A204.1 (cell line): ENCODE measurements at regions not wholly inside any gene's neighbourhood (a gene's known extent, or its start where the extent isn't known, plus 50 kb on each side); places are given as distances from the start of the nearest gene placed in this dataset.
"Not testable (repeated sequence)": the region's sequence is repeated elsewhere in the genome, so short reads cannot be mapped to it uniquely, and the experiment has no call there.

Experiments used
- FAIRE-seq: peaks from 2 replicates; lab custom pipeline; 2012; peaks lifted over from hg19 to GRCh38; lab: Jason Lieb, UNC

- no peak for FAIRE-seq
Measured at GRCh38 chr9:73053543-73053942, 98.1 kb upstream of the ANXA1 start.

GRCh38 chr9:73050887-73051550, 98.2 kb upstream of the ALDH1A1 start:
- FAIRE-seq, result no peak

- no peak for FAIRE-seq
Measured at GRCh38 chr9:73050065-73050816, 97.4 kb upstream of the ALDH1A1 start.

GRCh38 chr9:73049280-73049679, 96.4 kb upstream of the ALDH1A1 start:
- no peak for FAIRE-seq

GRCh38 chr9:73046769-73047168, 93.9 kb upstream of the ALDH1A1 start:
- FAIRE-seq, result peak; percentile 34

GRCh38 chr9:73044776-73045175, 91.9 kb upstream of the ALDH1A1 start:
- FAIRE-seq, result not testable (repeated sequence)

- no peak for FAIRE-seq
Measured at GRCh38 chr9:73042155-73042554, 89.3 kb upstream of the ALDH1A1 start.

GRCh38 chr9:73039271-73040263, 86.7 kb upstream of the ALDH1A1 start:
- FAIRE-seq, result no peak

GRCh38 chr9:73038613-73039012, 85.8 kb upstream of the ALDH1A1 start:
- no peak for FAIRE-seq

- no peak for FAIRE-seq
Measured at GRCh38 chr9:73038089-73038509, 85.2 kb upstream of the ALDH1A1 start.

GRCh38 chr9:73037613-73038012, 84.8 kb upstream of the ALDH1A1 start:
- no peak for FAIRE-seq

- no peak for FAIRE-seq
Measured at GRCh38 chr9:73034962-73035361, 82.1 kb upstream of the ALDH1A1 start.

GRCh38 chr9:73031350-73031749, 78.5 kb upstream of the ALDH1A1 start:
- FAIRE-seq, result no peak

- no peak for FAIRE-seq
Measured at GRCh38 chr9:73030370-73031030, 77.6 kb upstream of the ALDH1A1 start.

- no peak for FAIRE-seq
Measured at GRCh38 chr9:73029346-73029745, 76.5 kb upstream of the ALDH1A1 start.

- FAIRE-seq, result no peak
Measured at GRCh38 chr9:73026375-73026774, 73.5 kb upstream of the ALDH1A1 start.

GRCh38 chr9:73024601-73025034, 71.8 kb upstream of the ALDH1A1 start:
- no peak for FAIRE-seq

GRCh38 chr9:73023025-73023541, 70.2 kb upstream of the ALDH1A1 start:
- peak; percentile 35 for FAIRE-seq

- no peak for FAIRE-seq
Measured at GRCh38 chr9:73022353-73022752, 69.5 kb upstream of the ALDH1A1 start.

- no peak for FAIRE-seq
Measured at GRCh38 chr9:73020877-73021276, 68.0 kb upstream of the ALDH1A1 start.

- FAIRE-seq, result no peak
Measured at GRCh38 chr9:73014011-73014410, 61.2 kb upstream of the ALDH1A1 start.

GRCh38 chr9:73011956-73012355, 59.1 kb upstream of the ALDH1A1 start:
- FAIRE-seq, result no peak
